Panc1 (cell line): ENCODE measurements at regions not wholly inside any gene's neighbourhood (a gene's known extent, or its start where the extent isn't known, plus 50 kb on each side); places are given as distances from the start of the nearest gene placed in this dataset.

ENCODE experiments used
- POLR2AphosphoS5 ChIP-seq: IDR thresholded peaks from 2 replicates; pipeline ENCODE4 v1.6.1; 2012; ENCODE audit warnings: mild to moderate bottlenecking, low read depth, low read length, moderate library complexity
- SIN3A ChIP-seq: IDR thresholded peaks from 2 replicates; pipeline ENCODE4 v1.6.1; 2012; ENCODE audit warnings: low read depth, mild to moderate bottlenecking, low read length, moderate library complexity, borderline replicate concordance; ENCODE audit not compliant: insufficient read depth
- TCF7L2 ChIP-seq: IDR thresholded peaks from 2 replicates; pipeline ENCODE4 v1.6.1; 2011; ENCODE audit warnings: mild to moderate bottlenecking, low read depth, low read length, inconsistent platforms
- TF ChIP-seq, protein P1 (sequence below): fragments of 450-650 bp; IDR thresholded peaks from 2 replicates; pipeline ENCODE4 v1.5.1; 2017; ENCODE audit warnings: mild to moderate bottlenecking

DNA sequence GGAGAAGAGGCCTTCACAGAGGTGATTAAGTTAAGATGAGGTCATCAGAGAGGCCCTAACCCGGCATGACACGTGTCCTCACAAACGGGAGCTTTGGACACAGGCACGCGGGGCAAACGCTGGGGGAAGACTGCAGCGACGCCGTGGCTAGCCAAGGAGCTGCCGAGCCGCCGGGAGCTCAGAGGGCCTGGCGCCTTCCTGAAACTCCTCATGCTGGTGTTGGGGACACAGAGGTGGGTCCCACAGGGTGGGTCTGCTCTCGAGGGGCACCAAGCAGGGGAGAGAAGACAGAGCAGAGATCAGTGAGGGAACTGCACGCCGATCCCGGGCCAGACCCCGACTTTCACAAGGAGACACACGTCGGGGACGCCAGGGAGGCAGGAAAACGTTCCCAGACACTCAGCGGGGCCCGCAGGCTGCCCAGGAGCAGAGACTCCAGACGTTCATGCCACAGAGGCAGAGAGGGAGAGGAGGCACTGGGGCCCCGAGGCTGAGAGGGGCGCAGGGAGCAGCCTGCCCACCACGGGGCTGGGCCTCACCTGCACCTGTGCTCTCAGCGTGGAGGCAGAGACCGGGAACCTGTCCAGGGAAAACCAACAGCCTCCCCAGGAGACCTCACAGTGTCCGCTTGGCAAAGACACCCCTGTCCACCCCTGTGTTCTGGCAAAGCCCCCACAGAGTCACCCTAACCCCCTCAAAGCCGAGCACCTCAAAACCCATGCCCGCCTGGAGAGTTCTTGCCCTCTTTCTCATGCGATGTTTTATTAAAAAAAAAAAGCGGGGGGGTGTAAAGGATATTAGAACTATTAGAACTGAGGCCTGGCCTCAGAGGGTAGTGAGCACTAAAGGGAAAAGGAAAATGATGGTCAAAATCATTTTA is 103.8 kb downstream of the PDGFA start:
- TF ChIP-seq, protein P1, sequence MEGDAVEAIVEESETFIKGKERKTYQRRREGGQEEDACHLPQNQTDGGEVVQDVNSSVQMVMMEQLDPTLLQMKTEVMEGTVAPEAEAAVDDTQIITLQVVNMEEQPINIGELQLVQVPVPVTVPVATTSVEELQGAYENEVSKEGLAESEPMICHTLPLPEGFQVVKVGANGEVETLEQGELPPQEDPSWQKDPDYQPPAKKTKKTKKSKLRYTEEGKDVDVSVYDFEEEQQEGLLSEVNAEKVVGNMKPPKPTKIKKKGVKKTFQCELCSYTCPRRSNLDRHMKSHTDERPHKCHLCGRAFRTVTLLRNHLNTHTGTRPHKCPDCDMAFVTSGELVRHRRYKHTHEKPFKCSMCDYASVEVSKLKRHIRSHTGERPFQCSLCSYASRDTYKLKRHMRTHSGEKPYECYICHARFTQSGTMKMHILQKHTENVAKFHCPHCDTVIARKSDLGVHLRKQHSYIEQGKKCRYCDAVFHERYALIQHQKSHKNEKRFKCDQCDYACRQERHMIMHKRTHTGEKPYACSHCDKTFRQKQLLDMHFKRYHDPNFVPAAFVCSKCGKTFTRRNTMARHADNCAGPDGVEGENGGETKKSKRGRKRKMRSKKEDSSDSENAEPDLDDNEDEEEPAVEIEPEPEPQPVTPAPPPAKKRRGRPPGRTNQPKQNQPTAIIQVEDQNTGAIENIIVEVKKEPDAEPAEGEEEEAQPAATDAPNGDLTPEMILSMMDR, result no peak
- TF ChIP-seq SIN3A (no peak), POLR2AphosphoS5 (no peak), TCF7L2 (no peak)
